Tibial artery (tissue), 4 donors: ENCODE measurements at regions not wholly inside any gene's neighbourhood (a gene's known extent, or its start where the extent isn't known, plus 50 kb on each side); places are given as distances from the start of the nearest gene placed in this dataset.

Experiments used
- DNase-seq, 2 donors: peaks; one replicate each; pipeline ENCODE4 v3.0.0-alpha.2; 2019
- H3K27ac ChIP-seq, 2 donors: fragments of 200-600 bp; sonication (generic) in 1 of 2; 1 replicate in 1 of 2; 2 replicates in 1 of 2; pipeline ENCODE4 v1.5.1; 2018 to 2019; ENCODE audit warnings: mild to moderate bottlenecking in 1 of 2
- H3K27me3 ChIP-seq, 2 donors: fragments of 200-600 bp; sonication (generic) in 1 of 2; one replicate each; pipeline versions ENCODE4 v1.5.1 to v1.6.0; 2016 to 2019
- H3K36me3 ChIP-seq, 3 donors: fragments of 200-600 bp; sonication (generic) in 2 of 3; one replicate each; pipeline ENCODE4 v1.5.1; 2016 to 2019; ENCODE audit warnings: mild to moderate bottlenecking in 2 of 3
- H3K4me1 ChIP-seq, 4 donors: fragments of 200-600 bp; sonication (generic) in 2 of 4; 1 replicate in 3 of 4; 2 replicates in 1 of 4; pipeline ENCODE4 v1.5.1; 2016 to 2019
- H3K4me3 ChIP-seq, 2 donors: fragments of 200-600 bp; sonication (generic) in 1 of 2; 1 replicate in 1 of 2; 2 replicates in 1 of 2; pipeline ENCODE4 v1.5.1; 2018 to 2019; ENCODE audit warnings: mild to moderate bottlenecking in 2 of 2
- H3K9me3 ChIP-seq, 3 donors: fragments of 200-600 bp; sonication (generic) in 1 of 3; one replicate each; pipeline ENCODE4 v1.5.1; 2016 to 2019
- CTCF ChIP-seq, 2 experiments: fragments of 200-600 bp in 1 of 2; fragments of 450-650 bp in 1 of 2; IDR thresholded peaks; one replicate each; pipeline ENCODE4 v1.5.1; 2017 to 2019; ENCODE audit warnings: antibody characterized with exemption in 2 of 2, mild to moderate bottlenecking in 1 of 2, moderate library complexity in 1 of 2
- intact Hi-C: fragments of 100-400 bp; cut with DNase I; formaldehyde crosslinking; loops from one replicate; pipeline ENCODE4 v1.15.0; 2023; ENCODE audit warnings: low total_unique reads

- Histone ChIP-seq H3K36me3 (no peaks in the 10 kb centered on the region), H3K9me3 (no peaks in the 10 kb centered on the region), H3K27ac (no peak overlapping the region), H3K4me3 (no peak overlapping the region), H3K4me1 (peaks cover 0 to 6% (median 4%) of the 10 kb centered on the region in 4 donors), H3K27me3 (no peaks in the 10 kb centered on the region)
- intact Hi-C loops, result no loop called here
- TF ChIP-seq CTCF (IDR thresholded peaks at IDR 0.05), result no peak
- no peak for DNase-seq
These were observed 388.9 kb downstream of the NPIPA8 start for GRCh38 chr16:17947637-17948036.

- no peak for DNase-seq
- peaks cover 0 to 6% (median 4%) of the 10 kb centered on the region in 4 donors for H3K4me1 ChIP-seq
- no peaks in the 10 kb centered on the region for H3K9me3 ChIP-seq
- H3K27ac ChIP-seq, result no peak overlapping the region
- H3K27me3 ChIP-seq, result no peaks in the 10 kb centered on the region
- intact Hi-C loops, result no loop called here
- H3K36me3 ChIP-seq, result no peaks in the 10 kb centered on the region
- H3K4me3 ChIP-seq, result no peak overlapping the region
- TF ChIP-seq CTCF (IDR thresholded peaks at IDR 0.05), result no peak
These were observed 389.4 kb downstream of the NPIPA8 start for GRCh38 chr16:17947165-17947564.

DNA sequence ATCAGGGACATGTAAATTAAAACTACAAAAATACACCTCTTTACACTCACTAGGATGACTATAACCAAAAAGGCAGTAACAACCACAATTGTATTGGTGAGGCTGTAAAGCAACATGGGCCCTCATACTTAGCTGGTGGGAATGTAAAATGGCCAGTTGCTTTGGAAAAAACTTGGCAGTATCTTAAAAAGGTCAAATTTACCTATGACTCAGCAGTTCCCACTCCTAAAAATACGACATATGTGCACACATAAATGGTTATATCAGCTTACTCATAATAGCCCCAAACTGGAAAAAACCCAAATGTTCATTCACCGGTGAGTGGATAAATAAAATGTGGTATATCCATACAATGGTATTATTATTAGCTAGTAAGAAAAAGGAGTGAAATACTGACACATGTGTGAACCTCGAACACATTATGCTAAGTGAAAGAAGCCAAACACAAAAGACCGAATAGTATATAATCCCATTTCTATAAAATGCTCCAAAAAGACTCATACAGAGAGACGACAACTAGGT is 391.4 kb downstream of the NPIPA8 start:
- Histone ChIP-seq H3K4me1 (no peaks in the 10 kb centered on the region), H3K9me3 (no peaks in the 10 kb centered on the region), H3K27me3 (no peaks in the 10 kb centered on the region), H3K4me3 (no peak overlapping the region), H3K36me3 (no peaks in the 10 kb centered on the region), H3K27ac (no peak overlapping the region)
- DNase-seq, result no peak
- intact Hi-C loops, result no loop called here
- no peak for TF ChIP-seq CTCF (IDR thresholded peaks at IDR 0.05)

DNA sequence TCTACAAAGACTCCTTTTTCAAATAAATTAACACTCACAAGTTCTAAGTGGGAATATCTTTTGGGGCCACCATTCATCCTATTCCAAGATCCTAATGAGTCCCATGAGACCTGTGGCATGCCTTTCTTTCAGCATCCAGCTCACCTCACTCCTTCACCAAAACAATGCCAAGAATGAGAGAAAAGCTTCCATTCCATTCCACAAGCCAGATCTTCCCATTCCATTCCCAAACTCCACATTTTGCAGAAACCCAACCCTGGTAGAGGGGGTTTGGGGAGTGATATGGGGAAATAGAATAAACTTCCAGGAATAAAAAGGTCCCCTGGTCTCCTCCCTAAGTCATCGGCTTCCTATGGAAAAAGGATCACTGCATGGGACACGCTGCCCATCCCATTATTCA is 392.2 kb downstream of the NPIPA8 start:
- no peak overlapping the region for H3K4me3 ChIP-seq
- intact Hi-C loops, result no loop called here
- no peak for TF ChIP-seq CTCF (IDR thresholded peaks at IDR 0.05)
- H3K27me3 ChIP-seq, result no peaks in the 10 kb centered on the region
- no peaks in the 10 kb centered on the region for H3K36me3 ChIP-seq
- DNase-seq, result no peak
- H3K4me1 ChIP-seq, result no peaks in the 10 kb centered on the region
- no peaks in the 10 kb centered on the region for H3K9me3 ChIP-seq
- no peak overlapping the region for H3K27ac ChIP-seq

DNA sequence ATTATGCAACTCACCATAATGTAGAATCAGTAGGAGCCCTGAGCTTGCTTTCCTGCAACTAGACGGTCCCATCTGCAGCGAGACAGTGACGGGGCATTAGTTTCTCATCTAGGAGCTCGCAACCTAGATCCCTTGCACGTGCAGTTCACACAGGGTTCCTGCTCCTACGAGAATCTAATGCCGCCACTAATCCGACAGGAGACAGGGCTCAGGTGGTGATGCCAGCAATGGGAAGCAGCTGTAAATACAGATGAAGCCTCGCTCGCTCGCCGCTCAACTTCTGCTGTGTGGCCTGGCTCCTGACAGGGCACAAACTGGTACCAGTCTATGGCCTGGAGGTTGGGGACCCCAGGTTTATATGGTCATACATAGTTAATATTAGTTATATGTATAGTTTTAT is 394.5 kb downstream of the NPIPA8 start:
- Histone ChIP-seq H3K27ac (no peak overlapping the region), H3K36me3 (no peaks in the 10 kb centered on the region), H3K4me3 (no peak overlapping the region), H3K4me1 (no peaks in the 10 kb centered on the region), H3K9me3 (no peaks in the 10 kb centered on the region), H3K27me3 (no peaks in the 10 kb centered on the region)
- intact Hi-C loops, result no loop called here
- DNase-seq, result no peak
- no peak for TF ChIP-seq CTCF (IDR thresholded peaks at IDR 0.05)
